OCI-LY7 (cell line): ENCODE measurements at regions not wholly inside any gene's neighbourhood (a gene's known extent, or its start where the extent isn't known, plus 50 kb on each side); places are given as distances from the start of the nearest gene placed in this dataset.

ENCODE experiments used
- BruUV-seq: library from RNA; stranded (reverse); fragments of 400-500 nt; replicated peaks from 2 replicates; lab custom pipeline; 2021; lab: Mats Ljungman, UMichigan
- CTCF ChIA-PET: fragments of 300-600 bp; sonication (Branson Sonifier 250); formaldehyde crosslinking; loops from one replicate; lab custom pipeline; 2022; ENCODE audit warnings: antibody characterized with exemption; ENCODE audit not compliant: unreplicated experiment; lab: Charles Lee
- POLR2A ChIA-PET: fragments of 300-600 bp; sonication (Branson Sonifier 250); formaldehyde crosslinking; loops from one replicate; lab custom pipeline; 2022; ENCODE audit warnings: antibody characterized with exemption; lab: Charles Lee
- DNase-seq: peaks from one replicate; pipeline ENCODE4 v3.0.0-alpha.2; 2015; ENCODE audit warnings: low spot score
- H2AFZ ChIP-seq: fragments of 200-600 bp; sonication (generic), shearing (Covaris generic); 2 replicates; pipeline ENCODE4 v1.6.1; 2014; ENCODE audit warnings: mild to moderate bottlenecking, antibody characterized with exemption, low read length, moderate library complexity
- H3K27ac ChIP-seq: fragments of 200-600 bp; sonication (generic); 2 replicates; pipeline ENCODE4 v1.5.1; 2014; ENCODE audit warnings: mixed run types, low read depth, mild to moderate bottlenecking, moderate library complexity, low read length, inconsistent platforms; ENCODE audit not compliant: poor library complexity, severe bottlenecking
- H3K36me3 ChIP-seq: fragments of 200-600 bp; sonication (generic); 2 replicates; pipeline ENCODE4 v1.6.1; 2014; ENCODE audit warnings: mild to moderate bottlenecking, antibody characterized with exemption, low read length, moderate library complexity, mixed read lengths; ENCODE audit not compliant: insufficient read depth
- H3K4me1 ChIP-seq: fragments of 200-600 bp; sonication (generic); 2 replicates; pipeline ENCODE4 v1.5.1; 2014; ENCODE audit warnings: mild to moderate bottlenecking, low read length; ENCODE audit not compliant: insufficient read depth, poor library complexity, severe bottlenecking
- H3K4me2 ChIP-seq: fragments of 200-600 bp; sonication (generic); 2 replicates; pipeline ENCODE4 v1.6.1; 2014; ENCODE audit warnings: mild to moderate bottlenecking, low read length
- H3K4me3 ChIP-seq: fragments of 200-600 bp; sonication (generic); 2 replicates; pipeline ENCODE4 v1.5.1; 2014; ENCODE audit warnings: mild to moderate bottlenecking, low read depth, low read length; ENCODE audit not compliant: poor library complexity, severe bottlenecking
- H3K79me2 ChIP-seq: fragments of 200-600 bp; sonication (generic); 2 replicates; pipeline ENCODE4 v1.6.1; 2016; ENCODE audit warnings: low read depth, mild to moderate bottlenecking, low read length, moderate library complexity, mixed read lengths; ENCODE audit not compliant: insufficient read depth
- H3K9me2 ChIP-seq: fragments of 200-600 bp; sonication (generic); 2 replicates; pipeline ENCODE4 v1.6.1; 2016; ENCODE audit warnings: mild to moderate bottlenecking, low read length, mixed read lengths; ENCODE audit not compliant: insufficient read depth
- H3K9me3 ChIP-seq: fragments of 200-600 bp; sonication (generic); 2 replicates; pipeline ENCODE4 v1.6.1; 2014; ENCODE audit warnings: mild to moderate bottlenecking, mixed run types, low read length, mixed read lengths
- H4K20me1 ChIP-seq: fragments of 200-600 bp; sonication (generic); 2 replicates; pipeline ENCODE4 v1.6.1; 2014; ENCODE audit warnings: mild to moderate bottlenecking, antibody characterized with exemption, low read length, moderate library complexity, mixed read lengths; ENCODE audit not compliant: insufficient read depth
- EZH2phosphoT487 ChIP-seq: fragments of 200-600 bp; sonication (generic); IDR thresholded peaks from 2 replicates; pipeline ENCODE4 v1.6.1; 2018; ENCODE audit warnings: low read depth, borderline replicate concordance, mild to moderate bottlenecking, mixed run types, antibody characterized with exemption, low read length, moderate library complexity, mixed read lengths
- intact Hi-C: fragments of 100-400 bp; cut with micrococcal nuclease; formaldehyde crosslinking; loops from one replicate; pipeline ENCODE4 v1.10.0; 2022; ENCODE audit not compliant: unreplicated experiment
- TF ChIP-seq, protein P1 (sequence below): fragments of 200-600 bp; sonication (generic); conservative IDR thresholded peaks from 2 replicates; pipeline ENCODE4 v1.5.1; 2014; ENCODE audit warnings: mild to moderate bottlenecking, antibody characterized with exemption, low read length, moderate library complexity, mixed read lengths

- ChIA-PET POLR2A (interaction anchor here (0.7 kb wide), 1 partner anchor 452 kb away, joined by 3 read pairs; no protein-coding TSS in a partner anchor), CTCF (no interaction called here)
- Histone ChIP-seq H3K4me1 (no peaks in the 10 kb centered on the region), H3K4me3 (no peak overlapping the region), H4K20me1 (no peaks in the 10 kb centered on the region), H3K36me3 (no peaks in the 10 kb centered on the region), H3K9me2 (no peaks in the 10 kb centered on the region), H3K9me3 (no peaks in the 10 kb centered on the region), H3K4me2 (no peak overlapping the region), H3K79me2 (no peaks in the 10 kb centered on the region), H3K27ac (no peak overlapping the region), H2AFZ (no peak overlapping the region)
- TF ChIP-seq EZH2phosphoT487, result no peak
- TF ChIP-seq, protein P1, sequence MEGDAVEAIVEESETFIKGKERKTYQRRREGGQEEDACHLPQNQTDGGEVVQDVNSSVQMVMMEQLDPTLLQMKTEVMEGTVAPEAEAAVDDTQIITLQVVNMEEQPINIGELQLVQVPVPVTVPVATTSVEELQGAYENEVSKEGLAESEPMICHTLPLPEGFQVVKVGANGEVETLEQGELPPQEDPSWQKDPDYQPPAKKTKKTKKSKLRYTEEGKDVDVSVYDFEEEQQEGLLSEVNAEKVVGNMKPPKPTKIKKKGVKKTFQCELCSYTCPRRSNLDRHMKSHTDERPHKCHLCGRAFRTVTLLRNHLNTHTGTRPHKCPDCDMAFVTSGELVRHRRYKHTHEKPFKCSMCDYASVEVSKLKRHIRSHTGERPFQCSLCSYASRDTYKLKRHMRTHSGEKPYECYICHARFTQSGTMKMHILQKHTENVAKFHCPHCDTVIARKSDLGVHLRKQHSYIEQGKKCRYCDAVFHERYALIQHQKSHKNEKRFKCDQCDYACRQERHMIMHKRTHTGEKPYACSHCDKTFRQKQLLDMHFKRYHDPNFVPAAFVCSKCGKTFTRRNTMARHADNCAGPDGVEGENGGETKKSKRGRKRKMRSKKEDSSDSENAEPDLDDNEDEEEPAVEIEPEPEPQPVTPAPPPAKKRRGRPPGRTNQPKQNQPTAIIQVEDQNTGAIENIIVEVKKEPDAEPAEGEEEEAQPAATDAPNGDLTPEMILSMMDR, result no peak
- intact Hi-C loops, result no loop called here
- DNase-seq, result no peak
- no TSS peak for BruUV-seq
Measured at GRCh38 chr1:59173721-59174120, 123.2 kb upstream of the FGGY start.

GRCh38 chr1:59176471-59176870 lies 120.4 kb upstream of the FGGY start:
- Histone ChIP-seq H3K9me3 (no peaks in the 10 kb centered on the region), H3K4me3 (no peak overlapping the region), H3K27ac (no peak overlapping the region), H3K4me2 (no peak overlapping the region), H2AFZ (no peak overlapping the region), H3K9me2 (no peaks in the 10 kb centered on the region), H3K36me3 (no peaks in the 10 kb centered on the region), H4K20me1 (no peaks in the 10 kb centered on the region), H3K4me1 (no peaks in the 10 kb centered on the region), H3K79me2 (no peaks in the 10 kb centered on the region)
- POLR2A ChIA-PET, result no interaction called here
- DNase-seq, result no peak
- CTCF ChIA-PET, result no interaction called here
- intact Hi-C loops, result no loop called here
- no peak for TF ChIP-seq EZH2phosphoT487
- TF ChIP-seq, protein P1, result no peak
- no TSS peak for BruUV-seq

DNA sequence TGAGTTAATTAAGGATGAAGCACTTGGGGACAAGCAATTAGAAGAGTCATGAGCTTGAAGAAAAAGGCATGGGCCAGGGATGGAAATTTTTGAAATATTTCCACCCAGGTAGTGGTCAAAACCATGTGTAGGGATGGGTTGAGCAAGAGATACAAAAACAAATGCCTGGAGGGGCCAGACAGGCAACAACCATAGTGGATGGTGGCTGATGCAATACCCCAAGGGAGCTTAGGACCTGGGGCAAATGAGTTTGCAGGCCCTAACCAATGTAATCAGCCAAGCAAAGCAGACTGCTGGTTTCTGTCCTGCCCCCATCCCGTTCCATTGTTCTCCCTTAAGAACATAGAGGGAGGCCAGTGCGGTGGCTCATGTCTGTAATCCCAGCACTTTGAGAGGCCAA lies 119.1 kb upstream of the FGGY start:
- no TSS peak for BruUV-seq
- Histone ChIP-seq H2AFZ (no peak overlapping the region), H3K79me2 (no peaks in the 10 kb centered on the region), H3K4me1 (no peaks in the 10 kb centered on the region), H3K9me3 (no peaks in the 10 kb centered on the region), H3K36me3 (no peaks in the 10 kb centered on the region), H3K27ac (no peak overlapping the region), H3K4me2 (no peak overlapping the region), H3K9me2 (no peaks in the 10 kb centered on the region), H4K20me1 (no peaks in the 10 kb centered on the region), H3K4me3 (no peak overlapping the region)
- intact Hi-C loops, result no loop called here
- no peak for DNase-seq
- CTCF ChIA-PET, result no interaction called here
- TF ChIP-seq, protein P1, result no peak
- TF ChIP-seq EZH2phosphoT487, result no peak
- POLR2A ChIA-PET, result no interaction called here
